ENCODE measurements at regions not wholly inside any gene's neighbourhood (a gene's known extent, or its start where the extent isn't known, plus 50 kb on each side); places are given as distances from the start of the nearest gene placed in this dataset.

DNA sequence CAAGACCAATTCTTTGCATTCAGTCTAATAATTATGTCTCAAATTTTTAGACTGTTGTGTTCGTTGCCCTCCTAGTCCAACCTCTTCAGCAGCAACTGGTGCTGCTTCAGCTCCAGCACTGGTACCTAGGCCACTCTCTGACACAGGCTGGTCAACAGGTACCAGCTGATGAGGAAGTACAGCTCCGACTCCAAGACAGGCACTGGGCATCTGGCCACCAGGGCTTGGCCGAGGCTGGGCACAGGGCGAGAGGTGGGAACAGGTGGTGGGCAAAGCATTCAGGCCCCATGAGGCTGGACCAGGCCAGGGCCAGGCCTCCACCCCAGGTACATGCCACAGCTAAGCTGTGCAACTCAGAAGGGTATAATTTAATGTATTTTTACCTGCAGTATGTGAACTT lies 151.5 kb upstream of the AGR3 start (continued):
- no peak for TF ChIP-seq GABPA (IDR thresholded peaks at IDR 0.05; ENCODE audit: low read depth, low read length)
- no peak for TF ChIP-seq GABPA (CRISPR knock-in tag; IDR thresholded peaks at IDR 0.05; ENCODE audit: low read depth)
- no peak for TF ChIP-seq ZNF468 (CRISPR knock-in tag; IDR thresholded peaks at IDR 0.05)

DNA sequence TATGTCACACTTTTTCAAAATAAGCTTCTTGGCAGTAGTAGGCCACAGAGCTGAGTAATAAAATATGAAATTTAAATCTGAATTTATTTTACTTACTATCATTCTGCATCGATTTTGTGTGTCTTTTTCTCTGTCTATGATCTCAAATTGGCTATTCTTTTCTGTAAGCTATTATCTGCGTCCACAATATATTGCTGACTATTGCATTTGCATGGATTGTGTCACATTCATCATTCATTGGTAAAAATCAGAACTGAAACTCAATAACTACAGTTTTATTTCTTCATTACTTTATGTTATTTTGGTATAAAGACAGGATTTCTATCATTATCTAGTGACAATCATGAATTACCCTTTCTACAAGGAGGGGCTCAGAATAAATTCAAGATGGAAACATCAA lies 154.8 kb upstream of the AGR3 start:
- H2AFZ ChIP-seq (ENCODE audit: low read length), result no peak overlapping the region
- ATAC-seq (no peak), DNase-seq (ENCODE audit: low spot score) (no peak), FAIRE-seq (no peak)
- H3K4me2 ChIP-seq (ENCODE audit: low read depth, low read length), result no peak overlapping the region
- H3K27me3 ChIP-seq (ENCODE audit: control insufficient read depth in 1 of 2, insufficient read depth in 2 of 2, low read length in 2 of 2), result no peaks in the 10 kb centered on the region
- no TSS peak for BruUV-seq (replicated peaks)
- no peak overlapping the region for H3K27ac ChIP-seq (ENCODE audit: extremely low read length, insufficient read depth, low read length)
- no peak overlapping the region for H3K4me3 ChIP-seq (replicated peaks in 1 of 3; ENCODE audit: insufficient read depth in 1 of 3, low read depth in 2 of 3, low read length in 3 of 3)
- POLR2A ChIA-PET, result no interaction called here
- CTCF ChIA-PET (ENCODE audit: low intra/inter-chr PET ratio, low total read pairs), result no interaction called here
- H3K4me1 ChIP-seq (ENCODE audit: insufficient read depth, low read length), result peaks cover 12% of the 10 kb centered on the region
- H3K9ac ChIP-seq (ENCODE audit: insufficient read depth, low read depth, low read length), result no peak overlapping the region
- no peaks in the 10 kb centered on the region for H4K20me1 ChIP-seq (ENCODE audit: insufficient read depth, low read length)
- TF ChIP-seq MAFK (conservative IDR thresholded peaks at IDR 0.05 in 1 of 2, IDR thresholded peaks at IDR 0.05 in 1 of 2; ENCODE audit: low read length in 2 of 2) (peak; percentile 39 to 83; a peak in 3 of 4 replicates), MAFF (IDR thresholded peaks at IDR 0.05; ENCODE audit: low read depth, low read length) (peak; percentile 79)
- TF ChIP-seq, protein P1, sequence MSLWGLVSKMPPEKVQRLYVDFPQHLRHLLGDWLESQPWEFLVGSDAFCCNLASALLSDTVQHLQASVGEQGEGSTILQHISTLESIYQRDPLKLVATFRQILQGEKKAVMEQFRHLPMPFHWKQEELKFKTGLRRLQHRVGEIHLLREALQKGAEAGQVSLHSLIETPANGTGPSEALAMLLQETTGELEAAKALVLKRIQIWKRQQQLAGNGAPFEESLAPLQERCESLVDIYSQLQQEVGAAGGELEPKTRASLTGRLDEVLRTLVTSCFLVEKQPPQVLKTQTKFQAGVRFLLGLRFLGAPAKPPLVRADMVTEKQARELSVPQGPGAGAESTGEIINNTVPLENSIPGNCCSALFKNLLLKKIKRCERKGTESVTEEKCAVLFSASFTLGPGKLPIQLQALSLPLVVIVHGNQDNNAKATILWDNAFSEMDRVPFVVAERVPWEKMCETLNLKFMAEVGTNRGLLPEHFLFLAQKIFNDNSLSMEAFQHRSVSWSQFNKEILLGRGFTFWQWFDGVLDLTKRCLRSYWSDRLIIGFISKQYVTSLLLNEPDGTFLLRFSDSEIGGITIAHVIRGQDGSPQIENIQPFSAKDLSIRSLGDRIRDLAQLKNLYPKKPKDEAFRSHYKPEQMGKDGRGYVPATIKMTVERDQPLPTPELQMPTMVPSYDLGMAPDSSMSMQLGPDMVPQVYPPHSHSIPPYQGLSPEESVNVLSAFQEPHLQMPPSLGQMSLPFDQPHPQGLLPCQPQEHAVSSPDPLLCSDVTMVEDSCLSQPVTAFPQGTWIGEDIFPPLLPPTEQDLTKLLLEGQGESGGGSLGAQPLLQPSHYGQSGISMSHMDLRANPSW (CRISPR knock-in tag; IDR thresholded peaks at IDR 0.05; ENCODE audit: borderline replicate concordance), result no peak
- intact Hi-C loops (cut with micrococcal nuclease; ENCODE audit: unreplicated experiment), result no loop called here
- H3K9me3 ChIP-seq (ENCODE audit: low read length), result no peaks in the 10 kb centered on the region
- H3K36me3 ChIP-seq (replicated peaks in 1 of 2; ENCODE audit: control insufficient read depth in 1 of 2, insufficient read depth in 2 of 2, low read length in 2 of 2), result no peaks in the 10 kb centered on the region
- no peaks in the 10 kb centered on the region for H3K79me2 ChIP-seq (ENCODE audit: insufficient read depth, low read length)
- 74% methylated on average over 2 of the region's 2 CpGs for WGBS (ENCODE audit: low lambda C conversion rate)
- in situ Hi-C loops (cut with HindIII; ENCODE audit: extremely low pct_ligation_motif_present, low pct_unique_long_range_greater_than_20kb), result no loop called here

Measured in HepG2 (cell line).